Endothelial cell of umbilical vein (primary cell): ENCODE measurements at regions not wholly inside any gene's neighbourhood (a gene's known extent, or its start where the extent isn't known, plus 50 kb on each side); places are given as distances from the start of the nearest gene placed in this dataset.

Experiments used
- BruUV-seq: library from RNA; stranded (reverse); fragments of 400-500 nt; replicated peaks from 2 replicates; lab custom pipeline; 2021; lab: Mats Ljungman, UMichigan
- CTCF ChIA-PET: fragments of 300-600, 350-600 bp; sonication (Branson Sonifier 250); formaldehyde crosslinking; loops from one replicate; lab custom pipeline; 2021; ENCODE audit warnings: antibody characterized with exemption, inconsistent platforms; lab: Charles Lee
- POLR2A ChIA-PET: fragments of 300-600, 350-600 bp; sonication (Branson Sonifier 250); formaldehyde crosslinking; loops from one replicate; lab custom pipeline; 2021; ENCODE audit warnings: antibody characterized with exemption, inconsistent platforms; lab: Charles Lee
- DNase-seq: peaks from one replicate; pipeline ENCODE4 v3.0.0-alpha.2; 2011; ENCODE audit warnings: low read depth, low spot score
- FAIRE-seq: peaks from 2 replicates; lab custom pipeline; 2011; peaks lifted over from hg19 to GRCh38; lab: Jason Lieb, UNC
- H2AFZ ChIP-seq: 2 replicates; pipeline ENCODE4 v1.6.0; 2012; ENCODE audit warnings: low read depth, low read length, control low read depth, inconsistent platforms
- H3K27ac ChIP-seq: 2 replicates; pipeline ENCODE4 v1.5.1; 2011; ENCODE audit warnings: low read depth, mild to moderate bottlenecking, control low read depth, low read length, moderate library complexity; ENCODE audit not compliant: insufficient read depth
- H3K27me3 ChIP-seq, 2 experiments: 2 replicates each; pipeline versions ENCODE4 v1.6.0 to v1.6.1; 2011; ENCODE audit warnings: low read length in 2 of 2, mixed read lengths in 1 of 2; ENCODE audit not compliant: control insufficient read depth in 2 of 2, insufficient read depth in 2 of 2
- H3K36me3 ChIP-seq, 2 experiments: 2 replicates in 1 of 2; 3 replicates in 1 of 2; pipeline ENCODE4 v1.5.1; 2011; ENCODE audit warnings: low read length in 2 of 2, mild to moderate bottlenecking in 1 of 2, moderate library complexity in 1 of 2; ENCODE audit not compliant: control insufficient read depth in 2 of 2, insufficient read depth in 2 of 2; ENCODE audit errors: extremely low read depth in 1 of 2
- H3K4me1 ChIP-seq: 3 replicates; pipeline ENCODE4 v1.5.1; 2011; ENCODE audit warnings: mild to moderate bottlenecking, low read length; ENCODE audit not compliant: control insufficient read depth, insufficient read depth; ENCODE audit errors: extremely low read depth
- H3K4me2 ChIP-seq: 2 replicates; pipeline ENCODE4 v1.6.1; 2011; ENCODE audit warnings: low read length, control low read depth, mixed read lengths; ENCODE audit not compliant: insufficient read depth
- H3K4me3 ChIP-seq, 3 experiments: fragments of 200-600 bp in 1 of 3; sonication (generic), shearing (Covaris generic) in 1 of 3; replicated peaks in 1 of 3; 2 replicates each; pipeline ENCODE4 v1.5.1; 2011 to 2016; ENCODE audit warnings: control low read depth in 3 of 3, low read length in 3 of 3, mild to moderate bottlenecking in 2 of 3, inconsistent platforms in 1 of 3, low read depth in 1 of 3, moderate library complexity in 1 of 3; ENCODE audit not compliant: insufficient read depth in 1 of 3
- H3K79me2 ChIP-seq: 2 replicates; pipeline ENCODE4 v1.6.0; 2012; ENCODE audit warnings: low read length, inconsistent platforms; ENCODE audit not compliant: control insufficient read depth, insufficient read depth
- H3K9ac ChIP-seq: replicated peaks from 2 replicates; pipeline ENCODE3; 2011; ENCODE audit warnings: low read length, control low read depth; ENCODE audit not compliant: insufficient read depth; ENCODE audit errors: extremely low read depth
- H3K9me1 ChIP-seq: replicated peaks from 3 replicates; pipeline ENCODE4 v1.6.0; 2011; ENCODE audit warnings: mild to moderate bottlenecking, low read length; ENCODE audit not compliant: control insufficient read depth, insufficient read depth; ENCODE audit errors: extremely low read depth
- H3K9me3 ChIP-seq: replicated peaks from 2 replicates; pipeline ENCODE4 v1.5.1; 2012; ENCODE audit warnings: low read length, inconsistent platforms; ENCODE audit not compliant: control insufficient read depth, insufficient read depth
- H4K20me1 ChIP-seq: replicated peaks from 2 replicates; pipeline ENCODE3; 2011; ENCODE audit warnings: mild to moderate bottlenecking, low read length; ENCODE audit not compliant: control insufficient read depth, insufficient read depth; ENCODE audit errors: extremely low read depth
- CTCF ChIP-seq, 2 donors: IDR thresholded peaks; 1 replicate in 1 of 2; 2 replicates in 1 of 2; pipeline ENCODE4 v1.5.1; 2011; ENCODE audit warnings: low read length in 2 of 2, mild to moderate bottlenecking in 2 of 2, moderate library complexity in 2 of 2, control low read depth in 1 of 2, inconsistent platforms in 1 of 2, low read depth in 1 of 2; ENCODE audit not compliant: insufficient read depth in 1 of 2; ENCODE audit errors: extremely low read depth in 1 of 2
- EZH2 ChIP-seq: IDR thresholded peaks from 2 replicates; pipeline ENCODE4 v1.6.1; 2012; ENCODE audit warnings: borderline replicate concordance, low read depth, mild to moderate bottlenecking, moderate library complexity, low read length, inconsistent platforms; ENCODE audit not compliant: severe bottlenecking
- FOS ChIP-seq: IDR thresholded peaks from 2 replicates; pipeline ENCODE4 v1.6.1; 2011; ENCODE audit warnings: mild to moderate bottlenecking, low read length, moderate library complexity, borderline replicate concordance; ENCODE audit not compliant: insufficient read depth
- GATA2 ChIP-seq: IDR thresholded peaks from 2 replicates; pipeline ENCODE4 v1.7.0; 2011; ENCODE audit warnings: low read depth, mild to moderate bottlenecking, moderate library complexity, mixed read lengths, low read length; ENCODE audit not compliant: insufficient read length, insufficient read depth
- JUN ChIP-seq: IDR thresholded peaks from 2 replicates; pipeline ENCODE4 v1.6.1; 2011; ENCODE audit warnings: borderline replicate concordance, low read depth; ENCODE audit not compliant: insufficient read length, insufficient read depth
- MAX ChIP-seq: IDR thresholded peaks from 2 replicates; pipeline ENCODE4 v1.6.1; 2011; ENCODE audit not compliant: insufficient read depth, insufficient read length
- MYC ChIP-seq: IDR thresholded peaks from one replicate; pipeline ENCODE4 v1.6.1; 2011; ENCODE audit warnings: mild to moderate bottlenecking, low read depth, low read length
- POLR2A ChIP-seq: IDR thresholded peaks from 2 replicates; pipeline ENCODE4 v1.6.1; 2012; ENCODE audit warnings: low read depth, mild to moderate bottlenecking, control low read depth, low read length
- POLR2AphosphoS5 ChIP-seq: IDR thresholded peaks from 2 replicates; pipeline ENCODE4 v1.6.1; 2012; ENCODE audit warnings: low read depth, mild to moderate bottlenecking, control low read depth, low read length, moderate library complexity; ENCODE audit not compliant: insufficient read depth
- dilution Hi-C: fragments of 300-500 bp; cut with MboI; formaldehyde crosslinking; loops from one replicate; pipeline ENCODE4 v1.15.0; 2019; ENCODE audit warnings: low sequenced_read_pairs; ENCODE audit not compliant: extremely low pct_ligation_motif_present
- intact Hi-C: fragments of 100-400 bp; cut with micrococcal nuclease; formaldehyde crosslinking; loops from one replicate; pipeline ENCODE4 v1.10.0; 2022

GRCh38 chr3:64827431-64827830 is 139.6 kb upstream of the ADAMTS9 start:
- DNase-seq (no peak), FAIRE-seq (no peak)
- intact Hi-C loops = no loop called here
- dilution Hi-C loops = no loop called here
- H4K20me1 ChIP-seq = no peaks in the 10 kb centered on the region
- H3K4me3 ChIP-seq = no peak overlapping the region
- H3K27ac ChIP-seq = no peak overlapping the region
- no peak overlapping the region for H2AFZ ChIP-seq
- H3K4me2 ChIP-seq = no peak overlapping the region
- BruUV-seq = no TSS peak
- CTCF ChIA-PET = no interaction called here
- H3K9me1 ChIP-seq = no peaks in the 10 kb centered on the region
- no peak overlapping the region for H3K9ac ChIP-seq
- TF ChIP-seq EZH2 = no peak
- no peak for TF ChIP-seq MAX
- TF ChIP-seq FOS = no peak
- no peak for TF ChIP-seq CTCF (IDR thresholded peaks at IDR 0.05; ENCODE audit: extremely low read depth in 1 of 2, insufficient read depth in 1 of 2, low read depth in 1 of 2, low read length in 2 of 2)
- TF ChIP-seq MYC = no peak
- TF ChIP-seq POLR2A = no peak
- no peak for TF ChIP-seq POLR2AphosphoS5
- H3K79me2 ChIP-seq = no peaks in the 10 kb centered on the region
- no peaks in the 10 kb centered on the region for H3K36me3 ChIP-seq
- no peaks in the 10 kb centered on the region for H3K4me1 ChIP-seq
- no peaks in the 10 kb centered on the region for H3K9me3 ChIP-seq
- H3K27me3 ChIP-seq = no peaks in the 10 kb centered on the region
- POLR2A ChIA-PET = no interaction called here

DNA sequence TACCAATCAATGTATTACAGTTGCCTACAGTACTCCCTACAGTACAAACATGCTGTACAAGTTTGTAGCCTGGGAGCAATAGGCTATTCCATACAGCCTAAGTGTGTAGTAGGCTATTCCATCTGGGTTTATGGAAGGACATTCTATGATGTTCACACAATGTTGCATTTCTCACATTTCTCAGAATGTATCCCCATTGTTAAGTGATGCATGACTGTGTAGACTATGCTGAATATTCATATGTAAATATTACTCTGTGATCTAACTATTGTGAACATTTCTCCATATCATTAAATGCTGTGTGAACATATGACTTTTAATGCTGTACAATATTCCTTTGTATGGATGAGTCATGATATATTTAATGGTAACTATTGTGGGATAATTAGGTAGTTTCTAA is 139.2 kb upstream of the ADAMTS9 start:
- DNase-seq (no peak), FAIRE-seq (no peak)
- Histone ChIP-seq H3K9ac (no peak overlapping the region), H3K4me2 (no peak overlapping the region), H4K20me1 (no peaks in the 10 kb centered on the region), H3K4me1 (no peaks in the 10 kb centered on the region), H3K27me3 (no peaks in the 10 kb centered on the region), H3K79me2 (no peaks in the 10 kb centered on the region), H3K4me3 (no peak overlapping the region), H3K27ac (no peak overlapping the region), H2AFZ (no peak overlapping the region), H3K9me3 (no peaks in the 10 kb centered on the region), H3K9me1 (no peaks in the 10 kb centered on the region), H3K36me3 (no peaks in the 10 kb centered on the region)
- intact Hi-C loops = no loop called here
- POLR2A ChIA-PET = no interaction called here
- BruUV-seq = no TSS peak
- CTCF ChIA-PET = interaction anchor here (1.7 kb wide), 1 partner anchor 9 kb away, joined by 4 read pairs; no protein-coding TSS in a partner anchor
- dilution Hi-C loops = no loop called here
- no peak for TF ChIP-seq FOS
- TF ChIP-seq CTCF (IDR thresholded peaks at IDR 0.05; ENCODE audit: extremely low read depth in 1 of 2, insufficient read depth in 1 of 2, low read depth in 1 of 2, low read length in 2 of 2) = no peak
- TF ChIP-seq EZH2 = no peak
- no peak for TF ChIP-seq MYC
- no peak for TF ChIP-seq POLR2A
- no peak for TF ChIP-seq POLR2AphosphoS5
- no peak for TF ChIP-seq GATA2
- TF ChIP-seq JUN = no peak
- no peak for TF ChIP-seq MAX
